ENCODE measurements at regions not wholly inside any gene's neighbourhood (a gene's known extent, or its start where the extent isn't known, plus 50 kb on each side); places are given as distances from the start of the nearest gene placed in this dataset.

DNA sequence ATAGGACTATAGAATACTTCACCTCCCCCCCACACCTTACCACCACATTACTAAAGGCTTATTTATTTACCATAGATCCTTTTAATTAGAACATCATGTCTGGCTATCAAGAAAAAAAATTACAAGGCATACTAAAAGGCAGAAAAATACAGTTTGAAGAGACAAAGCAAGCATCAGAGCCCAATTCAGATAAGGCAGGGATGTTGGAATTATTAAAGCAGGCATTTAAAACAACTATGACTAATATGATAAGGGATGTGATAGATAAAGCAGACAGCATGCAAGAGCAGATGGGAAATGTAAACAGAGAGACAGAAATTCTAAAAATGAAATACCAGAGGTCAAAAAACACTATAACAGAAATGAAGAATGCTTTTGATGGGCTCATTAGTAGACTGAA is 55.4 kb upstream of the SMIM21 start:
- TF ChIP-seq, protein P1, sequence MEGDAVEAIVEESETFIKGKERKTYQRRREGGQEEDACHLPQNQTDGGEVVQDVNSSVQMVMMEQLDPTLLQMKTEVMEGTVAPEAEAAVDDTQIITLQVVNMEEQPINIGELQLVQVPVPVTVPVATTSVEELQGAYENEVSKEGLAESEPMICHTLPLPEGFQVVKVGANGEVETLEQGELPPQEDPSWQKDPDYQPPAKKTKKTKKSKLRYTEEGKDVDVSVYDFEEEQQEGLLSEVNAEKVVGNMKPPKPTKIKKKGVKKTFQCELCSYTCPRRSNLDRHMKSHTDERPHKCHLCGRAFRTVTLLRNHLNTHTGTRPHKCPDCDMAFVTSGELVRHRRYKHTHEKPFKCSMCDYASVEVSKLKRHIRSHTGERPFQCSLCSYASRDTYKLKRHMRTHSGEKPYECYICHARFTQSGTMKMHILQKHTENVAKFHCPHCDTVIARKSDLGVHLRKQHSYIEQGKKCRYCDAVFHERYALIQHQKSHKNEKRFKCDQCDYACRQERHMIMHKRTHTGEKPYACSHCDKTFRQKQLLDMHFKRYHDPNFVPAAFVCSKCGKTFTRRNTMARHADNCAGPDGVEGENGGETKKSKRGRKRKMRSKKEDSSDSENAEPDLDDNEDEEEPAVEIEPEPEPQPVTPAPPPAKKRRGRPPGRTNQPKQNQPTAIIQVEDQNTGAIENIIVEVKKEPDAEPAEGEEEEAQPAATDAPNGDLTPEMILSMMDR (IDR thresholded peaks at IDR 0.05; ENCODE audit: low read length) = no peak
- TF ChIP-seq EZH2phosphoT487 (IDR thresholded peaks at IDR 0.05; ENCODE audit: low read length) = no peak
